B cell (primary cell): ENCODE measurements at regions not wholly inside any gene's neighbourhood (a gene's known extent, or its start where the extent isn't known, plus 50 kb on each side); places are given as distances from the start of the nearest gene placed in this dataset.

Source experiments
- ATAC-seq: fragments of 200-7000 bp; cut with Tn5 transposase; one replicate; pipeline ENCODE4 v1.10.0; 2021; ENCODE audit warnings: low read depth, mild to moderate bottlenecking, moderate number of reproducible peaks, moderate library complexity
- CTCF ChIA-PET: fragments of 350-600 bp; sonication (Branson Sonifier 250); formaldehyde crosslinking; loops from one replicate; lab custom pipeline; 2021; ENCODE audit warnings: antibody characterized with exemption, inconsistent platforms; lab: Charles Lee
- POLR2A ChIA-PET: fragments of 350-600 bp; sonication (Branson Sonifier 250); formaldehyde crosslinking; loops from one replicate; lab custom pipeline; 2021; ENCODE audit warnings: antibody characterized with exemption; lab: Charles Lee
- DNase-seq: peaks from one replicate; pipeline ENCODE4 v3.0.0; 2013
- H2AFZ ChIP-seq: 2 replicates; pipeline ENCODE4 v1.6.1; 2012; ENCODE audit warnings: mild to moderate bottlenecking, low read depth, low read length; ENCODE audit not compliant: insufficient read depth, poor library complexity, severe bottlenecking
- H3K27ac ChIP-seq, 2 donors: 1 replicate in 1 of 2; 2 replicates in 1 of 2; pipeline ENCODE4 v1.5.1; 2012 to 2013; ENCODE audit warnings: low read length in 2 of 2, mild to moderate bottlenecking in 2 of 2, moderate library complexity in 1 of 2
- H3K27me3 ChIP-seq, 4 experiments: fragments of 200-600 bp in 1 of 4; sonication (generic) in 1 of 4; replicated peaks in 1 of 4; 1 replicate in 2 of 4; 2 replicates in 2 of 4; pipeline versions ENCODE4 v1.6.1 to v1.7.0; 2013 to 2016; ENCODE audit warnings: low read length in 3 of 4, mild to moderate bottlenecking in 2 of 4, mixed read lengths in 1 of 4, moderate library complexity in 1 of 4; ENCODE audit not compliant: insufficient read depth in 4 of 4, control insufficient read depth in 3 of 4; ENCODE audit errors: control extremely low read depth in 1 of 4
- H3K36me3 ChIP-seq, 2 experiments: replicated peaks in 1 of 2; 1 replicate in 1 of 2; 2 replicates in 1 of 2; pipeline versions ENCODE4 v1.6.1 to v1.7.1; 2013; ENCODE audit warnings: low read length in 1 of 2; ENCODE audit not compliant: insufficient read depth in 2 of 2, control insufficient read depth in 1 of 2; ENCODE audit errors: control extremely low read depth in 1 of 2, extremely low read depth in 1 of 2
- H3K4me1 ChIP-seq, 2 donors: fragments of 200-600 bp in 1 of 2; sonication (generic) in 1 of 2; 1 replicate in 1 of 2; 2 replicates in 1 of 2; pipeline versions ENCODE4 v1.5.1 to v1.6.1; 2013 to 2017; ENCODE audit warnings: low read length in 2 of 2; ENCODE audit not compliant: control insufficient read depth in 2 of 2, insufficient read depth in 2 of 2
- H3K4me2 ChIP-seq: replicated peaks from 2 replicates; pipeline ENCODE3; 2012; ENCODE audit warnings: mild to moderate bottlenecking, low read depth, low read length; ENCODE audit not compliant: poor library complexity, severe bottlenecking
- H3K4me3 ChIP-seq, 5 experiments: fragments of 200-600 bp in 1 of 5; sonication (generic) in 1 of 5; 1 replicate in 3 of 5; 2 replicates in 2 of 5; pipeline versions ENCODE4 v1.5.1 to v1.7.0; 2011 to 2016; ENCODE audit warnings: low read length in 4 of 5, mild to moderate bottlenecking in 4 of 5, low read depth in 2 of 5, control low read depth in 1 of 5, moderate library complexity in 1 of 5; ENCODE audit not compliant: insufficient read depth in 1 of 5; ENCODE audit errors: control extremely low read depth in 1 of 5, extremely low read depth in 1 of 5
- H3K79me2 ChIP-seq: fragments of 200-600 bp; sonication (generic); one replicate; pipeline ENCODE4 v1.6.0; 2016; ENCODE audit warnings: low read length; ENCODE audit not compliant: control insufficient read depth, insufficient read depth
- H3K9ac ChIP-seq: fragments of 200-600 bp; sonication (generic); 2 replicates; pipeline ENCODE4 v1.6.1; 2017; ENCODE audit warnings: mild to moderate bottlenecking, low read length, moderate library complexity
- H3K9me3 ChIP-seq, 3 donors: one replicate each; pipeline versions ENCODE4 v1.6.1 to v1.7.1; 2013; ENCODE audit warnings: low read length in 2 of 3; ENCODE audit not compliant: control insufficient read depth in 2 of 3, insufficient read depth in 1 of 3; ENCODE audit errors: control extremely low read depth in 1 of 3
- H4K20me1 ChIP-seq: 2 replicates; pipeline ENCODE4 v1.6.0; 2012; ENCODE audit warnings: mild to moderate bottlenecking, low read length; ENCODE audit not compliant: insufficient read depth, control insufficient read depth, poor library complexity, severe bottlenecking
- H3K27ac Mint-ChIP-seq: one replicate; pipeline ENCODE4 v1.8.0; 2021; ENCODE audit warnings: mixed read lengths
- H3K27me3 Mint-ChIP-seq: one replicate; pipeline ENCODE4 v1.8.0; 2021; ENCODE audit warnings: mixed read lengths
- H3K4me1 Mint-ChIP-seq: one replicate; pipeline ENCODE4 v1.8.0; 2021; ENCODE audit warnings: mixed read lengths
- H3K4me3 Mint-ChIP-seq: one replicate; pipeline ENCODE4 v1.8.0; 2021; ENCODE audit warnings: mixed read lengths
- H3K9me3 Mint-ChIP-seq: one replicate; pipeline ENCODE4 v1.8.0; 2022; ENCODE audit warnings: mixed read lengths; ENCODE audit not compliant: insufficient read depth
- CTCF ChIP-seq: fragments of 200-600 bp; IDR thresholded peaks from one replicate; pipeline ENCODE4 v1.8.0; 2022; ENCODE audit warnings: antibody characterized with exemption, mild to moderate bottlenecking
- EZH2 ChIP-seq: IDR thresholded peaks from 2 replicates; pipeline ENCODE4 v1.6.1; 2012; ENCODE audit warnings: borderline replicate concordance, low read depth, mild to moderate bottlenecking, moderate library complexity, low read length; ENCODE audit not compliant: insufficient read depth, poor library complexity, severe bottlenecking
- WGBS: methylation state at CpG from one replicate; pipeline ENCODE4 v1.1.5; 2013; ENCODE audit warnings: missing lambda C conversion rate; ENCODE audit not compliant: insufficient coverage; 5-methylcytosine and 5-hydroxymethylcytosine counted together
- intact Hi-C: fragments of 100-400 bp; cut with micrococcal nuclease; formaldehyde crosslinking; loops from one replicate; pipeline ENCODE4 v1.10.0; 2022

DNA sequence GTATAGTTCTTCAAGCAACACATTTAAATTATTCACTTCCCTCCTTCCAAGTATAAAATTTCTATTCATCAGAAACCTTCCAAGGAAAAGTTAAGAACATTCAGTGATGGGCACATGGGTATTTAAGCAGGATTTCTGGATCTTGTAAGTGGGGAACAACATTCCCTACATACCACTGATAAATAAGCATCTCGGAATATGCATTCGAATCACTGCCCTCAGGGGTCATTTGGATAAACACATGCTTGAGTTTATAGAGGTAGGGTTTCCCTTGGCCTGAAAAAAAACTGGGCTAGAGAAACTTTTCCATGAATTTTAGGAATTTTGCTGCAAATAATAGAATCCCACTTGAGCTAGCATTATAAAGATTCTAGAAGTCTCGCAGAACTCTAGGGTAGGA lies 143.9 kb downstream of the SOX3 start:
- intact Hi-C loops, result no loop called here
- H3K4me2 ChIP-seq, result no peak overlapping the region
- ATAC-seq (no peak), DNase-seq (no peak)
- Mint-ChIP-seq H3K27me3 (no peaks in the 10 kb centered on the region), H3K4me1 (no peaks in the 10 kb centered on the region), H3K4me3 (no peak overlapping the region), H3K9me3 (no peaks in the 10 kb centered on the region), H3K27ac (no peak overlapping the region)
- CTCF ChIA-PET, result no interaction called here
- TF ChIP-seq EZH2 (no peak), CTCF (no peak)
- no peak overlapping the region for H3K4me3 ChIP-seq
- H3K4me1 ChIP-seq, result no peaks in the 10 kb centered on the region
- H3K9ac ChIP-seq, result no peak overlapping the region
- no peaks in the 10 kb centered on the region for H3K27me3 ChIP-seq
- no peaks in the 10 kb centered on the region for H4K20me1 ChIP-seq
- no peaks in the 10 kb centered on the region for H3K79me2 ChIP-seq
- no CpG with 5 or more reads among the region's 3 CpGs for WGBS
- peaks cover 0 to 2% (median 0%) of the 10 kb centered on the region in 3 donors for H3K9me3 ChIP-seq
- no peak overlapping the region for H2AFZ ChIP-seq
- no peaks in the 10 kb centered on the region for H3K36me3 ChIP-seq
- POLR2A ChIA-PET, result no interaction called here
- no peak overlapping the region for H3K27ac ChIP-seq

- CTCF ChIA-PET, result no interaction called here
- WGBS, result no CpG with 5 or more reads among the region's 5 CpGs
- Histone ChIP-seq H3K27ac (no peak overlapping the region), H3K4me2 (no peak overlapping the region), H3K36me3 (no peaks in the 10 kb centered on the region), H3K9me3 (peaks cover 0 to 2% (median 0%) of the 10 kb centered on the region in 3 donors), H3K27me3 (no peaks in the 10 kb centered on the region), H3K4me3 (no peak overlapping the region), H3K4me1 (no peaks in the 10 kb centered on the region), H3K9ac (no peak overlapping the region), H2AFZ (no peak overlapping the region), H3K79me2 (no peaks in the 10 kb centered on the region), H4K20me1 (no peaks in the 10 kb centered on the region)
- Mint-ChIP-seq H3K9me3 (no peaks in the 10 kb centered on the region), H3K4me1 (no peaks in the 10 kb centered on the region), H3K27me3 (no peaks in the 10 kb centered on the region), H3K4me3 (no peak overlapping the region), H3K27ac (no peak overlapping the region)
- DNase-seq, result no peak
- intact Hi-C loops, result no loop called here
- no peak for ATAC-seq
- TF ChIP-seq EZH2 (no peak), CTCF (no peak)
- POLR2A ChIA-PET, result no interaction called here
Measured at GRCh38 chrX:140360284-140360683, 144.6 kb downstream of the SOX3 start.
